K562 (cell line): ENCODE measurements at regions not wholly inside any gene's neighbourhood (a gene's known extent, or its start where the extent isn't known, plus 50 kb on each side); places are given as distances from the start of the nearest gene placed in this dataset.

Experiments used
- CHD2 ChIP-seq: IDR thresholded peaks from 2 replicates; pipeline ENCODE4 v1.6.1; 2011; ENCODE audit warnings: low read depth, low read length
- CREM ChIP-seq: IDR thresholded peaks from 2 replicates; pipeline ENCODE4 v1.6.1; 2014; ENCODE audit warnings: antibody characterized with exemption, low read depth
- CXXC5 ChIP-seq: fragments of 250-450 bp; sonication (Bioruptor Pico); IDR thresholded peaks from 2 replicates; pipeline ENCODE4 v1.8.0; 2022; ENCODE audit warnings: inconsistent platforms, mild to moderate bottlenecking, moderate library complexity
- DEAF1 ChIP-seq: fragments of 450-650 bp; formaldehyde crosslinking; IDR thresholded peaks from 2 replicates; pipeline ENCODE4 v1.4.0; 2020; ENCODE audit warnings: mild to moderate bottlenecking, moderate library complexity
- KLF6 ChIP-seq: fragments of 250-450 bp; sonication (Bioruptor Pico); IDR thresholded peaks from 2 replicates; pipeline ENCODE4 v1.4.0; 2020; ENCODE audit warnings: mild to moderate bottlenecking, moderate library complexity, borderline replicate concordance
- LCOR ChIP-seq: sonication (generic); formaldehyde crosslinking; IDR thresholded peaks from 2 replicates; pipeline ENCODE4 v1.8.0; 2022; ENCODE audit warnings: mild to moderate bottlenecking, missing genetic modification reagents
- MCM3 ChIP-seq: fragments of 450-650 bp; IDR thresholded peaks from 2 replicates; pipeline ENCODE4 v1.6.1; 2016
- MYBL2 ChIP-seq, 2 experiments: fragments of 450-650 bp in 1 of 2; sonication (generic) in 1 of 2; formaldehyde crosslinking in 1 of 2; IDR thresholded peaks; 2 replicates each; pipeline versions ENCODE4 v1.6.1 to v1.8.1; 2017 to 2022; ENCODE audit warnings: borderline replicate concordance in 1 of 2, inconsistent platforms in 1 of 2, low read depth in 1 of 2, mild to moderate bottlenecking in 1 of 2, missing genetic modification reagents in 1 of 2, moderate library complexity in 1 of 2
- THRA ChIP-seq: fragments of 450-650 bp; IDR thresholded peaks from 2 replicates; pipeline ENCODE4 v1.6.1; 2017; ENCODE audit warnings: mild to moderate bottlenecking, moderate library complexity
- ZNF384 ChIP-seq: IDR thresholded peaks from 2 replicates; pipeline ENCODE4 v1.6.1; 2012; ENCODE audit warnings: low read depth, low read length, improper control_type of control experiment

GRCh38 chrX:93422693-93423092 lies 250.7 kb downstream of the NAP1L3 start (continued):
- TF ChIP-seq LCOR (CRISPR knock-in tag) (no peak), THRA (no peak), ZNF384 (no peak), DEAF1 (CRISPR knock-in tag) (no peak), KLF6 (no peak), MCM3 (no peak), CHD2 (no peak), CREM (0 out of 2 replicates have a peak, but pooled peaks have one; percentile 8), CXXC5 (CRISPR knock-in tag) (no peak), MYBL2 (IDR thresholded peaks at IDR 0.05; ENCODE audit: low read depth) (no peak), MYBL2 (CRISPR knock-in tag; IDR thresholded peaks at IDR 0.05; ENCODE audit: borderline replicate concordance) (no peak)
